Esophagus mucosa (tissue), 1 donor: ENCODE measurements at regions not wholly inside any gene's neighbourhood (a gene's known extent, or its start where the extent isn't known, plus 50 kb on each side); places are given as distances from the start of the nearest gene placed in this dataset.
"Not testable (repeated sequence)": the region's sequence is repeated elsewhere in the genome, so short reads cannot be mapped to it uniquely, and the experiment has no call there.

Experiments
- ATAC-seq: fragments of 200-7000 bp; cut with Tn5 transposase; one replicate; pipeline ENCODE4 v1.9.1; 2020
- donor health status: DM: yes; HTN: yes; CAD: no.

DNA sequence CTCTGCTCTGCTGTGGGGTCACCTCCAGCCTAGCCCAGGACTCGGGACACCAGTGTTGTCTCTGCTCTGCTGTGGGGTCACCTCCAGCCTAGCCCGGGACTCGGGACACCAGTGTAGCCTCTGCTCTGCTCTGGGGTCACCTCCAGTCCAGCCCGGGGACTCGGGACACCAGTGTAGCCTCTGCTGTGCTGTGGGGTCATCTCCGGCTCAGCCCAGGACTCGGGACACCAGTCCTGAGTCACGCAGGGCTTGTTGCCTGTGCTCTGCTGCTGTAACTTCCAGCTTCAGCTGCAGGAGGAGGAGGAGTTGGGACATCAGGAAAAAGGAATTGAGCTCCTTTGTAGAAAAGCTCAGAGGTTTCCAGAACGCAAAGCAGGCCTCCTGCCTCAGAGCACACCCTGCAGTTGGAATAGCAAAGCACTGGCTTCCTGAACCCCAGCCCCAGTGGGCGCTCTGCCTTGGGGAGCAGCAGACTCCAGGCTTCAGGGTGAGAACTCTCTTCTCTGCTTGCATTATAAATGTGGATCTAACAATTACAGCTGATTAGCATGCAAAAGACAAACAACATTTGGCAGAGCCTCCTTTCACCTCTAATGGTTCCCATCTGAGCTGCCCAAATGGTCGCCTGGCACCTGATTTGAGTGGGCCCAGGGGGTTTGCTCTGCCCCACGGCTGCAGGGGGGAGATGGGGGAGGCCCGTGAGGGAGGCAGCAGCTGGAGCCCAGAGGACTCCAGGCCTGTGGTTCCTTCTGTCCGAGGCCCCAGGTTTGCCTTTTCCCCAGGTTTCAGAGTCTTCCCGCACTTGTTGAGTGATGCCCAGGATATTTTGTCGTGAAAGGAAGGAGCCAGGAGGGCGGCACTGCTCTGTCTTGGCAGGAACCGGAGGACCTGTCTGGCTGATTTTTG lies 323.7 kb downstream of the ADGRD1 start:
- not testable (repeated sequence) for ATAC-seq

DNA sequence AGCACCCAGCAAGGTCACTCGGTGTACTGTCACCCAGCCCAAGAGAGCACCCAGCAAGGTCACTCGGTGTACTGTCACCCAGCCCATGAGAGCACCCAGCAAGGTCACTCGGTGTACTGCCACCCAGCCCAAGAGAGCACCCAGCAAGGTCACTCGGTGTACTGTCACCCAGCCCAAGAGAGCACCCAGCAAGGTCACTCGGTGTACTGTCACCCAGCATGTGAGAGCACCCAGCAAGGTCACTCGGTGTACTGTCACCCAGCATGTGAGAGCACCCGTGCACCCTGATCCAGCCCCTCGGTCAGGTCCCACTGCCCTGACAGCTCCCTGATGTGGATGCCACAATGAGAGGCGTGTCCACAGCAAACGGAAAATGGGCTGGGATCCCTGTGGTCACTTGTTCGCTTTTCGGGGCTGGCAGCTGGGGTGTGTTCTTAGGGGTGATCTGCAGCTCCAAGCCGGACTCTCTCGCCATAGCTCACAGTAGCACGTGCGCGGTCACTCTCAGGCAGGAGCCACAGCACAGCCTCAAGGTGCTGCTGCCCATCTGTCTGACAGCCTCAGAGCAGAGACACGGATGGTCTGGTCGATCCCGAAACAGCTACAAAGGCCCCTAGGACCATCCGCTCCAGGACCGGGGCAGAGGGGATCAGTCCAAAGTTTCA lies 324.9 kb downstream of the ADGRD1 start:
- not testable (repeated sequence) for ATAC-seq

DNA sequence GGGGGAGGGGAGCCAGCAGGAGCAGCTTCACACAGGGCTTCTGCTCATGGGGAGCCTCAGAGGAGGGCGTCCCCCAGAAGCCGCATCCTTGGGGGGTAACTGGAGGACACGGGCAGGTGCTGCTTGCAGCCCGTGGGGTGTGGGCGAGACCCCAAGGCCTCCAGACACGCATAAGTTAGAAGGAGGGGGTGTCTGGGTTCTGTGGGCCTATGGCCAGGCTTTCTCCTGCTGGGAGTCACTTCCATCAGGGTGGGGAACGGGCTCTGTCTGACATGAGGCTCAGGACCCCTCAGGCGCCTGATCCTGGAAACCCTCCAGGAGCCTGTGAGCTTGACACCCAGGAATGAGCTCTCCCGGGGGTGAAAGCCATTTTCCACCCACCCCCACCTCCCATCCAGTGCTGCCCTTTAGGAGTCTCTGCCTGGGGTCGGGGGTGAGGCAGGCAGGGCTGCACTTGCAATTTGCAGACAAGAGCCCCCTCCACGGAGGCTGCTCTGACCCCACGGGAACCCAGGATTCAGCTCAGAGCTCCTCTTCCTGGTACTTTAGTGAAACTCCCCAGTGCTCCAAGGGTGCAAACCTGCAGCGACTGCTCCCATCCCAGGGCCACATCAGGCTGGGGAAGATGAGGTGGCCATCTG lies 325.7 kb downstream of the ADGRD1 start:
- no peak for ATAC-seq

- ATAC-seq, result no peak
Observed at GRCh38 chr12:131280426-131280825, 326.7 kb downstream of the ADGRD1 start.

DNA sequence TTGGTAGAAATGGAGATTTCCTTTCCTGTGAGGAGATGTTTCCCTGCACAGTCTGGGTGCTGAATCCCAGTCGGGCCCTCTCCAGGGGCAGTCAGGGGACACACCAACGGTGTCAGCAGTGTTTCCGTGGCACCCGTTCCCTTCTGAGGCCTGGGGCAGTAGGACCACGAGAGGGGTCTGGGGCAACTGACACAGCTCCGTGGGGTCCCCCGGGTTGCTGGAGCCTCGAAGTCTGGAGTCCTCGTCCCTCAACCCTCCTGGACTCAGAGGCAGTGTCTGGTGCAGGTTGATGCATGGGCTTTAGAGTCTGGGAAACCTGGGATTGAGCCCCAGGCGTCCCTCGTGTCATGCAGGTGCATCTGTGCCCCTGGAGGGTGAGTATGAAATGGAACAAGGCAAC lies 327.3 kb downstream of the ADGRD1 start:
- no peak for ATAC-seq

GRCh38 chr12:131282292-131283080 lies 328.8 kb downstream of the ADGRD1 start:
- ATAC-seq, result no peak

DNA sequence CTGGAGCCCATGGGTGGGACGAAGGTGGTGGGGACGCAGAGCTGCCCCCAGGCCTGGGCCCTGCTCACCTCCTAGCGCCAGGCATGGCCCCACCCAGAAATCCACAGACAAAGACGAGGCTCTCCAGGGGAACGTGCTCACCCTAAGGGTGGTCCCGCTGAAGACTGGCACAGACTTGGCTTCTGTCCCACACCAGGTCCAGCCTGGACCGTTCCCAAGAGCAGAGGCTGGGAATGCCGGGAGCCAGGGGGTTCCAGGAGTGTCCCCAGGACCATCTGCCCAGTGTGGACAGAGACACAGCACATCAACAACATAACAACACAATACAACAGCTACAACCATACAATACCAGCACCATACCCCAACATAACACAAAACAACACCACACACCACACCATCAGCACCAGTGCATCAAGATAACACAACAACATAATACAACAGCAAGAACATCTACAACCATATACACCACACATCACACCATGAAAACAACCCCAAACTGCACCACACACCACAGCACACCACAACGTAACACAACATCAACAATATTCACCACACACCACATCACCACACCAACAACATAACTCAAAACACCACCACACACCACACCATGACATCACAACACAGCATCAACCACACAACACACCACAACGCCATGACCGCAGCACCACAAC lies 329.6 kb downstream of the ADGRD1 start:
- no peak for ATAC-seq

GRCh38 chr12:131283862-131284825 lies 330.4 kb downstream of the ADGRD1 start:
- ATAC-seq, result not testable (repeated sequence)

DNA sequence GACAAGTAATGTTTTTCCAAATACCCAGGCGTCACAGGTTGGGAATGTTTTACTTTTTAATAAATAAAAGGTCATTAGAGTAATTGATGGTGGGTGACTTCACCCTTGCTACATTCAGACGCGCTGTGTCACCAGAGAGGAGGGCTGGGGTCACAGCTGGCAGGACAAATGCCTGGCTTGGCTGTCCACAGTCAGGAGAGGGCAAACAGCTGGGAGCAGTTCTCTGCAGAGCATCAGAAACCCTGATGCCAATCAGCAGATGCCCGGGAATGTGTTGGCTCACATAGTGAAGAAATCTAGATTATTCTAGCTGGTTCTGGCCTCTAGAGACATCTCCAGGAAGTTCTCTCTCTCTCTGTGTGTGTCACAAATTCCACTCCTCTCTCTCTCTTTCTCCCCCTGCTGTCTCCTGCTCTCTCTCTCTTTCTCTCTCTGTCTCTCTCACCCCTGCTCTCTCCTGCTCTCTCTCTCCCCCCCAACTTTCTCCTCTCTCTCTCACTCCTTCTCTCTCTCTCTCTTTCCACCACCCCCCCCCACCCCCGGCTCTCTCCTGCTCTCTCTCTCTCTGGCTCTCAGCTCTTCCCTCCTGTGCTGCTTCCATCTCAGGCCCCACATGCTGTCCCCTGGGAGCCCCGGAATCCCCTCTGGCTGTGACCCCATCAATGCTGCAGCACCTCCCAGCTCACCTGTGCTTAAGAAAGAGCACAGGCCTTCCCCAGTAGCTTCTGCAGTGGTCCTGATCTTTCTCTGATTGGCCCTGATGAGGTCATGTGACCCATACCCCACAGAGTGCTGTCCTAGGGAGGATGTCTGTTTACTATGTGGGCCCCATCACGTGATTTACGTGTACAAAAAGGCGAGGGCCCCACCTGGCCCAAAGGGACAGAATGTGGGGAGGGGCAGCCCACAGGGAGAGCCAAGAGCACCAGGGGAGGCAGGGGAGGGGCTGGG lies 331.5 kb downstream of the ADGRD1 start:
- ATAC-seq, result not testable (repeated sequence)

DNA sequence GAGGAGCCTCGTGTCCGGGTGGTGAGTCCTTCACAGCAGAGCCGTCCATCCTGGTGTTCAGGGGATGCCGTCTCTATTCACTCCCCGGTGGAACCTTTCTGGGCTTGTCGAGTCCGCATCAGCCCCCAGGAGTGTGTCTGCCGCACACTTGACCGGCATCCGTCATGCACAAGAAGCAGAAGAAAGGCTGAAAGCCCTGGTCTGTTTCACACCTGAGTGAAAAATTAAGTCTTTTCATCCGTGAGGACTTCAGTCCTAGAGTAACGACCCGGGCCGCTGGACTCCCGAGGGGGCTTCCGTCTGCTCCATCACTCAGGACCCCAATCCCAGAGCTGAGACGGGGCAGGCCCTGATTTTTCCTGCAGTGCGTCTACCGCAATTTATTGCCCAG lies 332.2 kb downstream of the ADGRD1 start:
- not testable (repeated sequence) for ATAC-seq

GRCh38 chr12:131286301-131286700 lies 332.6 kb downstream of the ADGRD1 start:
- ATAC-seq, result not testable (repeated sequence)

DNA sequence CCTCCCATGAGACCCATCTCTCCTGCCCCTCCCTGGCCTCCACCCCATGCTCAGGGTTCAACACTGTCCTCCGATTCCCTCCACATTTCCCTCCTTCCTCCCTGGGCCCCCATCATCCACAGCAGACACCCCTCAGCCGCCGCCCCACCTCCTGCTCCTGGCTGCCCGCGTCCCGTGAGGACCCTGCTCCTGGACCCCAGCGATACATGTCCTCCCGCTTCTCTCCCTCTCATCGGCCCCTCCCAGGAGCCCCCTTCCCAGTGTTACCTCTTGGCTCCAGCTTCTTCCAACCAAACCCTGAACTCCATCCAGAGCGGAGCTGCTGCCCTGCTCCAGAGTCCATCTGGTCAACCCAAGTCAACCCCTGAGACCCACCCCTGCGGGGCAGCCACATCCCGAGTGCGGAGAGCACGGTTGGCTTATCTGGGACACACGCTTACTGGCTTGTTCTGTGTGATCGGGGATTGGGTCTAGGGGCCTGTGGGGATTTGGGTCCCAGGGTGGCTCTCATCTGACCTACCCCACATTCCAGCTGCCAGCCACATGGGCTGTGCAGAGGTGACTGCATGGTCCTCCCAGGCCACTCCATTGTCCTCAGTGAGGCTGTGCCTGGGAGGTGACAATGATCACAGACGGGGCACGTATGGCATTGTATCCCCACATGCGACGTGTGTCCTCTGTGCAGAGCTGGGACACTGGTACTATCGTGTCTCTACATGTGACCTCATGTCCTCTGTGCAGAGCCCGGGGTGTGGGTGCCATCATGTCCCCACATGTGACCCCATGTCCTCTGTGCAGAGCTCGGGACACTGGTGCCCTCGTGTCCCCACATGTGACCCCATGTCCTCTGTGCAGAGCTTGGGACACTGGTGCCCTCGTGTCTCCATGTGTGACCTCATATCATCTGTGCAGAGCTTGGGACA lies 333.6 kb downstream of the ADGRD1 start:
- no peak for ATAC-seq

GRCh38 chr12:131287938-131288764 lies 334.4 kb downstream of the ADGRD1 start:
- ATAC-seq, result no peak

- not testable (repeated sequence) for ATAC-seq
Observed at GRCh38 chr12:131288765-131289695, 335.3 kb downstream of the ADGRD1 start.

DNA sequence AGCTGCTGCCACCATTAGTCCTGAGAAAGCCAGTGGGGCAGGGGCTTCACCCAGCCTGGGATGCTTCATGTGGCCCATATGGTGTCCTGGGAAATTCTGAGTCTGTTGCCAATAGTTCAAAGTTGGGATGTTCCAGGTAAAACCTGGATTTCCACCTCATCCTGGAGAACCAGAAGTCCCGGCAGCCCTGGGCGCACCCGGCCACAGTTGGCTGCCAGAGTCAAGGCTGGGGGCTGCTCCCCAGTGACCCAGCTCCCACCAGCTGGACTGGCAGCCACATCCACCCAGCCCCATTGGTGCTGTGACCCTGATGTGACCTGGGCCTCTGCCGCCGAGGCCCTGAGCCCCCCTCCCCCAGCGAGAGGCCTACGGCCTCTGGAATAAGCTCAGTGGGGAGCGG lies 336.1 kb downstream of the ADGRD1 start:
- not testable (repeated sequence) for ATAC-seq

- ATAC-seq, result no peak
Observed at GRCh38 chr12:131290255-131290959, 336.7 kb downstream of the ADGRD1 start.
